Fibroblast of skin of left biceps (primary cell): ENCODE measurements at regions not wholly inside any gene's neighbourhood (a gene's known extent, or its start where the extent isn't known, plus 50 kb on each side); places are given as distances from the start of the nearest gene placed in this dataset.
"Not testable (repeated sequence)": the region's sequence is repeated elsewhere in the genome, so short reads cannot be mapped to it uniquely, and the experiment has no call there.

ENCODE experiments used
- DNase-seq, 2 experiments: peaks; one replicate each; pipeline ENCODE4 v3.0.0-alpha.2; 2013; ENCODE audit warnings: low read depth in 2 of 2

- DNase-seq = not testable (repeated sequence)
Measured at GRCh38 chr4:49227941-49228340, 241.9 kb downstream of the CWH43 start.

DNA sequence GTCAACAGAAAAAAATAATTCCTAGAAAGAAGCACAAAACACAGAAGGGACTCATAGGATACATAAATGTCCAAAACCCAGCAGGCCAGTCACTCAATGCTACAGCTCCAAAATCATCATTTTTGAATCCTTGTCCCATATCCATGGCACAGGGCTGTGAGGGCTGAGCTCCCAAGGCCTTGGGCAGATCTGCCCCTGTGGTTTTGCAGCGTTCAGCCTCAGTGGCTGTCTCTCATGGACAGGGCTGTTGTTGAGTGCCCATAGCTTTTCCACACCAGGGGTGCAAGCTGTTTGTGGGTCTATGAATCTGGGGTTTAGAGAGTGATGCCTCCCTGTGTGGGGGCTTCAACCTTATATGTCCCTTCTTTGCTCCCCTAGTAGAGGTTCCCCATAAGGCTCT is 243.2 kb downstream of the CWH43 start:
- DNase-seq = not testable (repeated sequence)

GRCh38 chr4:49229713-49230112 is 243.6 kb downstream of the CWH43 start:
- not testable (repeated sequence) for DNase-seq

- DNase-seq = not testable (repeated sequence)
Measured at GRCh38 chr4:49233346-49233745, 247.3 kb downstream of the CWH43 start.

DNA sequence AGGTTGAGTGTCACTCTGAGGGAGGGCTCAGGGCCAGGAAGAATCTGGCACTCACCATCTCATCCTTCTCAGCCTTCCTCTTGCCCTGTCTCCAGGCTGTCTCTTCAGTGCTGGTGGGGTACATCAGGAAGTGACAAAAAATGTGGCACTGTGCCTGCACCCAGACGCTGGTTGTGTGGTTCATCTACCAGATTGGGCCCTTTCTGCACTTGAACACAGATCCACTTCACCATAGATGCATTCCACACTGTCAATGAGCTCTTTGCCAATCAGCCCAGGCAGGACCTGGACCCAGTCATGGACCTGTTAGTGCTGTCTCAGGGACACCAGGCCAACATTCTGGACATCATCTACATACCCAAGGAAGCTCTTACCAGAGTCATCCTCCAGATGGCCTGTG is 247.7 kb downstream of the CWH43 start:
- not testable (repeated sequence) for DNase-seq

DNA sequence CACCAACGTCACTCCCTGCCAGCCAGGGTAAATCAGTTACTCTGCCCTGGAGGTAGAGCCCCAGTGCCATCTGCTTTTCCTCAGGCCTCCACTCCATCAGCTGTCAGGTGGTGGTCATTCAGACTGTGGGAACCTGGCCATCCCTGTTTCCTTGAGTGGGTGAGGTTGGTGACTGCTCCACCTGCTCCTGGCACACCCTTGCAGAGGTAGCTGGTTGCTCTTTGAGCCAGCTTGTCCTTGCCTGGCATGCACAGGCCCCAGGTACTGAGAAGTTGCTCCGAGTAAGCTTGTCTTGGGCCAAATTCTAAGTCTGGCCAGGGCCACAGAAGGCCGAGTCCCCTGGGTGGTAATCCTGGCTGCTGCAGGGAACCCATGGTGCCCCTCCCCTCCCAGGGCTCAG is 248.3 kb downstream of the CWH43 start:
- not testable (repeated sequence) for DNase-seq

- not testable (repeated sequence) for DNase-seq
Measured at GRCh38 chr4:49235413-49236160, 249.5 kb downstream of the CWH43 start.

DNA sequence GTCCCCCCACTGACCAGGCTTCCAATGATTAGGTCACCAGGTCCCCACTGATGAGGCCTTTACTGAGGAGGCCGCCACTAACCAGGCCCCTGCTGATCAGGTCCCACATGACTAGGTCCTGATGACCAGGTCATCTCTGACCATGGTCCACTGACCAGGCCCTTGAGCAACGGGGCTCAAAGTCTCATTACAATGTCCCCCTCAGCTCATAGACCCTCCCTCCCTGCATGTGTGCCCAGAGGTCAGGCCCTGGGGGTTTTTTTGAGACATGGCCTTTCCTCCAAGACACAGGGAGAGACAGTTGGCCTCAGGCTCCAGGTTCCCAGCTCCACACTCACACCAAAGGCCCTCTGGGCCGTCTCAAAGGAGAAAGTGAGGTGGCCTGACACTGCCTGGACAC is 250.4 kb downstream of the CWH43 start:
- DNase-seq = not testable (repeated sequence)

DNA sequence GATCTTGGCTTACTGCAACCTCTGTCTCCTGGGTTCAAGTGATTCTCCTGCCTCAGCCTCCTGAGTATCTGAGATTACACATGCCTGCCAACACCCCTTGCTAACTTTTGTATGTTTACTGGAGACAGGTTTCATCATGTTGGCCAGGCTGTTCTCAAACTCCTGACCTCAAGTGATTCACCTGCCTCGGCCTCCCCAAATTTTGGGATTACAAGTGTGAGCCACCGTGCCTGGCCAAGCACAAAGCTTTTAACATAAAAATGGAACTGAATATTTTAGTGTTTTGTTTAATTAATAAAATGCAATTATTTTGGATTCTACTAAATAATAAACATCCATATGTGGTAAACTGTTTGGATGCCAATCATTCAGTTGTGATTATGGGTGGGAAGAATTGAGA is 255.2 kb downstream of the CWH43 start:
- not testable (repeated sequence) for DNase-seq

GRCh38 chr4:49262786-49263185 is 276.7 kb downstream of the CWH43 start:
- not testable (repeated sequence) for DNase-seq

GRCh38 chr4:49270435-49270834 is 284.4 kb downstream of the CWH43 start:
- DNase-seq = not testable (repeated sequence)

DNA sequence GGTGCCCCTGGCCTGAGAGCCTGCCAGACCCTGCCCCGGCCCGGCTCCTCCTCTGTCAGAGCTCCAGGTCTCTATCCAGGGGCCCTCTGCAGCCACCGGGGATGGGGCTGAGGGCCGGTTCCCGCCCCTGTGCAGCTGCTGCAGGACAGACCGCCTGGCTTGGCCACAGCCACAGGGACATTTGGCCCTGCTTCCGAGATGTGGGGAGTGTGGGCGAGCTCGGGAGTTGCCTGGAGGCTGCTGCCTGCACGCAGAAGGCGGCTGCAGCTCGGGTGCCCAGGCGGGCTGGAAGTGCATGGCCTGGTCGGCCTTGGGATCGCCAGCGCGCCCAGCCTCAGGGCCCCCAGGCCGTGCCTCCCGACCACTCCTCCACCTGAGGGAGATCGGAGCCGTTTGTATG is 284.8 kb downstream of the CWH43 start:
- DNase-seq = not testable (repeated sequence)

DNA sequence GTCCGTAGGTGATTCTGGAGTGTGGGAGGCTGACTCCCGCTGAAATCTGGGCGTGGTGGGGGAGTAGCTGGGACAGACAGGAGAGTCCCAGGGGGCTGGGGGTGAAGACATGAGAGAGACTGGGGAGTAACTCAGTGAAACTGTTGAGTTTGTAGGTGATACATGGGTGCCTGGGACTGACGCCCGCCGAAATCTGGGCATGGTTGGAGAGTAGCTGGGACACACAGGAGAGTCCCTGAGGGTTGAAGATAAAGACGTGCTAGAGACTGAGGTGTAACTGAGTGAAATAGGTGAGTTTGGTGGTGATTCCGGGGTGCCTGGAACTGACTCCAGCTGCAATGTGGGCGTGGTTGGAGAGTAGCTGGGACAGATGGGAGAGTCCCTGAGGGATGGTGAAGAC is 299.8 kb downstream of the CWH43 start:
- not testable (repeated sequence) for DNase-seq

DNA sequence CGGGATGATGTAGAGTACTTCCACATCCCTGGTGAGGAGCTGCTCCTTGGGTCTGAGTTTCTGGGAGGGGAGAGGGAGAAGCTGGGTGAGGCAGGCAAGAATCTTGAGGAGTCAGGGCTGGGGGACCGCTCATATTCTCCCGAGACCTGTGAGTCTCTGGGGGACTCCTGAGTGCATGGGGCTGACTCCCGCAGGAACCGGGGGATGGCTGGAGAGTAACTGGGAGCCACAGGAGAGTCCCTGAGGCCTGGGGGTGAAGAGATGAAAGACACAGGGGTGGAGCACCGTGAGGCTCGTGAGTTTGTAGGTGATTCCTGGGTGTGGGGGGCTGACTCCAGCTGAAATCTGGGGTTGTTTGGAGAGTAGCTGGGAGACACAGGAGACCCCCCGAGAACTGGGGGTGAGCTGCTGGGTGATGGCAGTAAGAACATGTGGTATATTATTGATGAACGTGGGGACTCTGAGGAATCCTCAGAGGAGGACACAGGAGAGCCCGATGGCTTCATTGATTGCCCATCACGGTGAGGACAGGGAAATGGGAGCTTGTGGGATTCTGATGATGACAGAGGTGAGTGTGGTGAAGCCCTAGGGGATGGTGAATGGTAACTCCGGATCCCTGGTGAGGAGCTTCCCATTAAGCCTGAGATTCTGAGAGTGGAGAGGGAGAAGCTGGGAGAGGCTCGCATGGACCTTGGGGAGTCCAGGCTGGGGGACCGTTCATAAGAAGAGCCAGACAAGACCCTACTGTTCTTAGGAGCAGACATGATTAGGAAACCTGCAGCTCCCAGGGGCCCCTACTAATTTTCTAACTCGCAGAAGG is 301.1 kb downstream of the CWH43 start:
- DNase-seq = not testable (repeated sequence)

GRCh38 chr4:49287893-49288292 is 301.8 kb downstream of the CWH43 start:
- DNase-seq = not testable (repeated sequence)

- DNase-seq = not testable (repeated sequence)
Measured at GRCh38 chr4:49288796-49289195, 302.7 kb downstream of the CWH43 start.

- DNase-seq = not testable (repeated sequence)
Measured at GRCh38 chr4:49314815-49315214, 328.7 kb downstream of the CWH43 start.

GRCh38 chr4:49320725-49321410 is 334.8 kb downstream of the CWH43 start:
- DNase-seq = not testable (repeated sequence)

DNA sequence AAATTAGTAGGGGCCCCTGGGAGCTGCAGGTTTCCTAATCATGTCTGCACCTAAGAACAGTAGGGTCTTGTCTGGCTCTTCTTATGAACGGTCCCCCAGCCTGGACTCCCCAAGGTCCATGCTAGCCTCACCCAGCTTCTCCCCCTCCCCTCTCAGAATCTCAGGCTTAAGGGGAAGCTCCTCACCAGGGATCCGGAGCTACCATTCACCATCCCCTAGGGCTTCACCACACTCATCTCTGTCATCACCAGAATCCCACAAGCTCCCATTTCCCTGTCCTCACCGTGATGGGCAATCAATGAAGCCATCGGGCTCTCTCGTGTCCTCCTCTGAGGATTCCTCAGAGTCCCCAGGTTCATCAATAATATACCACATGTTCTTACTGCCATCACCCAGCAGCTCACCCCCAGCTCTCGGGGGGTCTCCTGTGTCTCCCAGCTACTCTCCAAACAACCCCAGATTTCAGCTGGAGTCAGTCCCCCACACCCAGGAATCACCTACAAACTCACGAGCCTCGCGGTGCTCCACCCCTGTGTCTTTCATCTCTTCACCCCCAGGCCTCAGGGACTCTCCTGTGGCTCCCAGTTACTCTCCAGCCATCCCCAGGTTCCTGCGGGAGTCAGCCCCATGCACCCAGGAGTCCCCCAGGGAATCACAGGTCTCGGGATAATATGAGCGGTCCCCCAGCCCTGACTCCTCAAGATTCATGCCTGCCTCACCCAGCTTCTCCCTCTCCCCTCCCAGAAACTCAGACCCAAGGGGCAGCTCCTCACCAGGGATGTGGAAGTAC is 335.6 kb downstream of the CWH43 start:
- DNase-seq = not testable (repeated sequence)

DNA sequence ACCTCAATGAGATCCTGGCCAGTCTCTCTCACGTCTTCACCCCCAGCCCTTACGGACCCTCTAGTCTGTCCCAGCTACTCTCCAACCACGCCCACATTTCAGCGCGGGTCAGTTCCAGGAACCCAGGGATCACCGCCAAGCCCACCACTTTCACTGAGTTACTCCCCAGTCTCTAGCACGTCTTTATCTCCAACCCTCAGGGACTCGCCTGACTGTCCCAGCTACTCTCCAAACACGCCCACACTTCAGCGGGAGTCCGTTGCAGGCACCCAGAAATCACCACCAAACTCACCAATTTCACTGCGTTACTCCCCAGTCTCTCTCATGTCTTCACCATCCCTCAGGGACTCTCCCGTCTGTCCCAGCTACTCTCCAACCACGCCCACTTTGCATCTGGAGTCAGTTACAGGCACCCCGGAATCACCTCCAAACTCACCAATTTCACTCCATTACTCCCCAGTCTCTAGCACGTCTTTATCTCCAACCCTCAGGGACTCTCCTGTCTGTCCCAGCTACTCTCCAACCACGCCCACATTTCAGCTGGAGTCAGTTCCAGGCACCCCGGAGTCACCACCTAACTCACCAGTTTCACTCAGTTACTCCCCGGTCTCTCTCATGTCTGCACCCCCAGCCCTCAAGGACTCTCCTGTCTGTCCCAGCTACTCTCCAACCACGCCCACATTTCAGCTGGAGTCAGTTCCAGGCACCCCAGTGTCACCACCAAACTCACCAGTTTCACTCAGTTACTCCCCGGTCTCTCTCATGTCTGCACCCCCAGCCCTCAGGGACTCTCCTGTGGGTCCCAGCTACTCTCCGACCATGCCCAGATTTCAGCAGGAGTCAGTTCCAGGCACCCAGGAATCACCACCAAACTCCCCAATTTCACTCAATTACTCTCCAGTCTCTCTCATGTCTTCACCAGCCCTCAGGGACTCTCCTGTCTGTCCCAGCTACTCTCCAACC is 336.8 kb downstream of the CWH43 start:
- DNase-seq = not testable (repeated sequence)
